Common myeloid progenitor, CD34-positive (primary cell): ENCODE measurements at regions not wholly inside any gene's neighbourhood (a gene's known extent, or its start where the extent isn't known, plus 50 kb on each side); places are given as distances from the start of the nearest gene placed in this dataset.

ENCODE experiments used
- CTCF ChIA-PET: fragments of 350-600 bp; sonication (Branson Sonifier 250); formaldehyde crosslinking; loops from one replicate; lab custom pipeline; 2021; ENCODE audit warnings: antibody characterized with exemption; lab: Charles Lee
- POLR2A ChIA-PET: fragments of 350-600 bp; sonication (Branson Sonifier 250); formaldehyde crosslinking; loops from one replicate; lab custom pipeline; 2021; ENCODE audit warnings: antibody characterized with exemption; lab: Charles Lee
- DNase-seq, 3 donors: peaks; one replicate each; pipeline versions ENCODE4 v3.0.0 to v3.0.0-alpha.2; 2013
- H3K27ac ChIP-seq, 2 experiments: 1 replicate in 1 of 2; 2 replicates in 1 of 2; pipeline ENCODE4 v1.7.0; 2013; ENCODE audit warnings: inconsistent platforms in 2 of 2, low read length in 2 of 2, mild to moderate bottlenecking in 2 of 2, low read depth in 1 of 2, moderate library complexity in 1 of 2; ENCODE audit not compliant: severe bottlenecking in 2 of 2, insufficient read depth in 1 of 2, poor library complexity in 1 of 2
- H3K27me3 ChIP-seq, 5 experiments: replicated peaks in 2 of 5; 1 replicate in 3 of 5; 2 replicates in 2 of 5; pipeline versions ENCODE4 v1.6.1 to v1.7.0; 2013; ENCODE audit warnings: low read length in 4 of 5, mild to moderate bottlenecking in 2 of 5, moderate library complexity in 2 of 5, inconsistent platforms in 1 of 5; ENCODE audit not compliant: insufficient read depth in 5 of 5, control insufficient read depth in 4 of 5
- H3K36me3 ChIP-seq, 4 experiments: 1 replicate in 2 of 4; 2 replicates in 2 of 4; pipeline versions ENCODE4 v1.6.1 to v1.7.0; 2013; ENCODE audit warnings: low read length in 3 of 4, control low read depth in 1 of 4, mild to moderate bottlenecking in 1 of 4; ENCODE audit not compliant: control insufficient read depth in 4 of 4, insufficient read depth in 4 of 4
- H3K4me1 ChIP-seq, 4 experiments: 1 replicate in 3 of 4; 2 replicates in 1 of 4; pipeline versions ENCODE4 v1.6.1 to v1.7.1; 2013; ENCODE audit warnings: low read length in 3 of 4, mild to moderate bottlenecking in 3 of 4, control low read depth in 1 of 4, inconsistent platforms in 1 of 4, moderate library complexity in 1 of 4; ENCODE audit not compliant: control insufficient read depth in 4 of 4, insufficient read depth in 4 of 4; ENCODE audit errors: control extremely low read depth in 1 of 4
- H3K4me3 ChIP-seq, 7 experiments: 1 replicate in 4 of 7; 2 replicates in 3 of 7; pipeline versions ENCODE4 v1.5.1 to v1.7.0; 2013; ENCODE audit warnings: mild to moderate bottlenecking in 7 of 7, low read length in 6 of 7, moderate library complexity in 6 of 7, inconsistent platforms in 2 of 7, low read depth in 2 of 7, control low read depth in 1 of 7; ENCODE audit not compliant: insufficient read depth in 4 of 7, control insufficient read depth in 1 of 7; ENCODE audit errors: extremely low read depth in 1 of 7
- H3K9me3 ChIP-seq, 5 experiments: 1 replicate in 4 of 5; 2 replicates in 1 of 5; pipeline versions ENCODE4 v1.6.1 to v1.7.1; 2013; ENCODE audit warnings: low read length in 4 of 5, mild to moderate bottlenecking in 2 of 5, inconsistent platforms in 1 of 5, low read depth in 1 of 5, moderate library complexity in 1 of 5; ENCODE audit not compliant: control insufficient read depth in 4 of 5, insufficient read depth in 2 of 5; ENCODE audit errors: control extremely low read depth in 1 of 5
- WGBS: methylation state at CpG from one replicate; pipeline ENCODE4 v1.1.5; 2013; ENCODE audit not compliant: insufficient coverage; 5-methylcytosine and 5-hydroxymethylcytosine counted together

DNA sequence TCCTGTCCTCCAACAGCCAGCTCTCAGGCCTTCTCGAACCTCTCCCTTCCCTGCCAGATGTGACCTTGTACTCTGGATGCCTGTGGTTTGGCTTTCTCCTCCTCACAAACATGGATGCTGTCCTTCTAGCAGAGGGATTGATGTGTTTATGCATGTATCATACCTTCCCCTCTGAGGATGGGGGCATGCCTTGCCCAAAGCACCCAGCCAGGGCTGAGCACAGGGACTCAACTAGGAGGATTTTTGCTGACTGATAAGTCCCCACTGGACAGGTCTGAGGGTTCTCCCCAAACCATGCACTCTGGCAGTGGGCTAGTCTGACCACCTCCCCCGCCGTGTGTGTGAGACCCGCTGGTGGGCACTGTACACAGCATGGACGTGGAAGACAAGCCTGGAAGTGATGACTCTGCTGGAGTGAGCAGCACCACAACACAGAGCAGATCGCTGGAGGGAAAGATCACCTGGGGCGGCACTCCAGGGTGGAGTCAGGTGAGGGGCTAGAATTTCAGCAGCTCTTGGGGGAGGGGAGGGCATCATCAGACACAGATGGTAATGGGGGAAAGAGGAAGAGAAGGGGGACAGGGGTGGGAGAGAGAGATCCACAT, 360.3 kb upstream of the ZNF507 start:
- Histone ChIP-seq H3K9me3 (peaks cover 0 to 15% (median 13%) of the 10 kb centered on the region in 5 experiments), H3K36me3 (no peaks in the 10 kb centered on the region), H3K4me1 (no peaks in the 10 kb centered on the region), H3K27ac (no peak overlapping the region), H3K4me3 (no peak overlapping the region), H3K27me3 (no peaks in the 10 kb centered on the region)
- POLR2A ChIA-PET, result no interaction called here
- 97% methylated on average over 6 of the region's 7 CpGs for WGBS
- no peak for DNase-seq
- CTCF ChIA-PET, result no interaction called here

DNA sequence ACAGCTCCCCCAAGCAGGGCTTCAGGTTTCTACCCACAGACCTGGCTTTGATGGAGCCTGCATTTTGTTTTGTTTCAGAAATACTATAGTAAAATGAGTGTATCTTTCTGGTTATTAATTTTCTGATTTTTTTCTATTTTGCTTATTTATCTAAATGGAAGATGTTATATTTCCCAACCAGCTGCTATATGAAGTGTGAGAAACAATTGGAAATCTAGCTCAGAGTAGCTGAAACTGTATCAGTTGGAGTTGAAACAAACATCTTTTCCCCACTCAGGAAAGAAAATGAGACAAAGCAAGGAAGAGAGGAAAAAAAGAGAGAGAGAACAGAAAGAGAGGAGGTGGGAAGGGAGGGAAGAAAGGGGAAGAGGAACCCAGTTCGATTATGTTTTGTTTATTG, 358.5 kb upstream of the ZNF507 start:
- Histone ChIP-seq H3K27ac (no peak overlapping the region), H3K27me3 (no peaks in the 10 kb centered on the region), H3K4me1 (no peaks in the 10 kb centered on the region), H3K36me3 (no peaks in the 10 kb centered on the region), H3K9me3 (peaks cover 0 to 15% (median 13%) of the 10 kb centered on the region in 5 experiments), H3K4me3 (no peak overlapping the region)
- no peak for DNase-seq
- ChIA-PET CTCF (no interaction called here), POLR2A (no interaction called here)
- WGBS, result 63% methylated on average over 1 of the region's 1 CpG

DNA sequence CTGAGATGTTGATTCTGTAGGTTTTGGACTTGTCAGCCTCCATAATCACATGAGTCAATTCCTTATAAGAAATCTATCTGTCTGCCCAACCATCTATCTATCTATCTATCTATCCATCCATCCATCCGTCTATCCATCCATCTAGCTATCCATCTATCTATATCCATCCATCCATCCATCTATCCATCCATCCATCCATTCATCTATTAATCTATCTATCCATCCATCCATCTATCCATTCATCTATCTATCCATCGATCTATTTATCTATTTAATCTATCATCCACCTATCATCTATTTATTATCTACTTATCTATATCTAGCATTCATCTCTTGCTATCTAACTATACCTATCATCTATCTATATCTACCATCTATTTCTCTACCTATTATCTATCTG, 357.2 kb upstream of the ZNF507 start:
- Histone ChIP-seq H3K27ac (no peak overlapping the region), H3K27me3 (no peaks in the 10 kb centered on the region), H3K4me1 (no peaks in the 10 kb centered on the region), H3K9me3 (peaks cover 0 to 17% (median 13%) of the 10 kb centered on the region in 5 experiments), H3K4me3 (no peak overlapping the region), H3K36me3 (no peaks in the 10 kb centered on the region)
- ChIA-PET CTCF (no interaction called here), POLR2A (no interaction called here)
- DNase-seq, result no peak
- 92% methylated on average over 2 of the region's 2 CpGs for WGBS

DNA sequence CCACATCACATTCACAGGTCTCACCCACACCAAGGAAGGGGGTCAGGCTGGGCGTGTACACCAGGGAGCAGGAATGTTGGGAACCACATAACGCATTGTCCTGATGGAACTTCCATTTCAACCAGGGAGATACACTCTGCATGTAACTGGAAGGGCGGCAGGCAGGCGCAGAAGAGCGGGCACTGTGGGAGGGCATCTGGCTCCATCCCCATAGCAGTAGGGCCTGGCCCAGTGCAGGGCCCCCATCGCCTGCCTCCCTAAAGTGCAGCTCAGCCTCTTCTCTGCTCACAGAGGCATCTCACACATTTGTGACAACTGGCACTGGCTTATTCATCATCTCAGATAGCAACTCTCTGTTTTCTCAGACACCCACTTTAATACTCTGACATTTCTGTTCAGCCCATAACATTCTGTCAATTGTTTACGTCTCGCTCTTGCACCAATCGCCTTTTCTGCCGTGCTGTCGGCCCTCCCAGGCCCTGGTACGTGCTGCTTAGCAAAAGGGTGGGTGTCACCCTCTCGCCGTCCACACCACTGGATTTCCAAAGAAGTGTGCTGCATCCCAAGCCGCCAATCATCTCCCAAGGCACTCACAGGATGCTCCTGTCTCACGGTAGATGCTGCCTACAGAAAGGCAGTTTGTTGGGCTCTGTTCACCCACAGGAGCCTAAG, 353.3 kb upstream of the ZNF507 start:
- WGBS, result 87% methylated on average over 14 of the region's 16 CpGs

DNA sequence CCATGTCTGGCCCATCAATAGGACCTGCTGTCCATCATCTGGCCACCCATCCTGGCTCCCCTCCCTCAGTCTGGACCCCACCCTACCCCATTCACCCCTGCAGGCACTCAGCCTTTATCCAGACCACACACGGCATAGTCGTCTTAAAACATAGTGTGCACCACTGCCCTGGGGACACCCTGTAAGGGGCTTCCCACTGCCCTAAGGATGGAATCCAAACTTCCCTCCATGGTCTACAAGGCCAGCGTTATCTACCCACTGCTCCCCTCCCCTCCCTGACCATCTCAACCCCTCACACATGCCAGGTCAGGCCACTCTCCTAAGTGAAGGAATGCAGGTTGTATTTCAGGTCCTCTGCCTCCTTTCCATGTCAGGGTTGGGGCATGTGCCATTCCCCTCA, 352.7 kb upstream of the ZNF507 start:
- Histone ChIP-seq H3K36me3 (no peaks in the 10 kb centered on the region), H3K9me3 (peaks cover 0 to 6% (median 0%) of the 10 kb centered on the region in 5 experiments), H3K27me3 (no peaks in the 10 kb centered on the region), H3K4me3 (no peak overlapping the region), H3K27ac (no peak overlapping the region), H3K4me1 (no peaks in the 10 kb centered on the region)
- ChIA-PET POLR2A (no interaction called here), CTCF (no interaction called here)
- DNase-seq, result no peak
- 94% methylated on average over 2 of the region's 3 CpGs for WGBS

More for the DNA sequence above, 353.3 kb upstream of the ZNF507 start:
- Histone ChIP-seq H3K4me1 (no peaks in the 10 kb centered on the region), H3K27ac (no peak overlapping the region), H3K9me3 (peaks cover 0 to 5% (median 0%) of the 10 kb centered on the region in 5 experiments), H3K4me3 (no peak overlapping the region), H3K36me3 (no peaks in the 10 kb centered on the region), H3K27me3 (no peaks in the 10 kb centered on the region)
- no peak for DNase-seq
- ChIA-PET CTCF (no interaction called here), POLR2A (no interaction called here)

DNA sequence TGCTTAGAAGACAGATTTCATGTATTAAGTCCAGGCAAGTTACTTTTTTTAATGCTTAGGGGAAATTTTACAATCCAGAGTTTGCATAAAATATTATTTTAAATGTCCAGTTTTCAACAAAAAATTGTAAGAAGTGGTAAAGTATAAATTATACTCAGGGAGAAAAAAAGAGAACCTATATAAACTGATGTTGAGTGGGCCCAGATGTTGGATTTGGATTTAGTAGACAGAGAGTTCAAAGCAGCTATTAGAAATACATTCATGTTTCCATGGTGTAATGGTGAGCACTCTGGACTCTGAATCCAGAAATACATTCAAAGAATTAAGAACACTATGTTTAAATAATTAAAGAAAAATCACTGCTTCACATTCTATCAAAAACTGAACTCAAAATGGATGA, 349.9 kb upstream of the ZNF507 start:
- Histone ChIP-seq H3K27ac (no peak overlapping the region), H3K27me3 (no peaks in the 10 kb centered on the region), H3K9me3 (peaks cover 0 to 4% (median 0%) of the 10 kb centered on the region in 5 experiments), H3K36me3 (no peaks in the 10 kb centered on the region), H3K4me1 (no peaks in the 10 kb centered on the region), H3K4me3 (no peak overlapping the region)
- ChIA-PET CTCF (no interaction called here), POLR2A (no interaction called here)
- no peak for DNase-seq

DNA sequence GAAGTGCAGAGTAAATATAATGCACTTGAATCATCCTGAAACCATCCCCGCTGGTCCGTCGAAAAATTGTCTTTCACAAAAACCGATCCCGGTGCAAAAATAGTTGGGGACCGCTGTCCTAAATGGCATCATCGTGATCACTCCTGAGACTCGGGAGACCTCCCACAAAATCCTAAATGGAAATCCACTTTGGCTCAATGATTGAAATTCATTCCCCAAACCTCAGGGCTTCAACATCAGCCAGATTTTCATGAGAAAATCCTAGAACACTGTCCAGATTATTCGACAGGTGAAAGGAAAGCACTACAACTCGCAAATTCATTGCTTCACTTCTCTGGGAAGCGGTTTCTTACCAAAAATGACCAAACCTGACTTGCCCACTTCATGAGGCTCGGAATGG, 335.3 kb upstream of the ZNF507 start:
- no peaks in the 10 kb centered on the region for H3K36me3 ChIP-seq
- no peak overlapping the region for H3K4me3 ChIP-seq
- no peak overlapping the region for H3K27ac ChIP-seq
- H3K27me3 ChIP-seq, result no peaks in the 10 kb centered on the region
- H3K4me1 ChIP-seq, result no peaks in the 10 kb centered on the region
- DNase-seq, result no peak
- ChIA-PET POLR2A (no interaction called here), CTCF (no interaction called here)
- 99% methylated on average over 12 of the region's 12 CpGs for WGBS
- H3K9me3 ChIP-seq, result no peaks in the 10 kb centered on the region
